Activated CD8-positive, alpha-beta memory T cell treated with anti-CD3 and anti-CD28 coated beads, Interleukin-2, amount 50 U/mL, for 1 hour (primary cell): ENCODE measurements at regions not wholly inside any gene's neighbourhood (a gene's known extent, or its start where the extent isn't known, plus 50 kb on each side); places are given as distances from the start of the nearest gene placed in this dataset.
"Not testable (repeated sequence)": the region's sequence is repeated elsewhere in the genome, so short reads cannot be mapped to it uniquely, and the experiment has no call there.

Experiments
- DNase-seq: peaks from one replicate; pipeline ENCODE4 v3.0.0-alpha.2; 2020; ENCODE audit errors: extremely low read depth

DNA sequence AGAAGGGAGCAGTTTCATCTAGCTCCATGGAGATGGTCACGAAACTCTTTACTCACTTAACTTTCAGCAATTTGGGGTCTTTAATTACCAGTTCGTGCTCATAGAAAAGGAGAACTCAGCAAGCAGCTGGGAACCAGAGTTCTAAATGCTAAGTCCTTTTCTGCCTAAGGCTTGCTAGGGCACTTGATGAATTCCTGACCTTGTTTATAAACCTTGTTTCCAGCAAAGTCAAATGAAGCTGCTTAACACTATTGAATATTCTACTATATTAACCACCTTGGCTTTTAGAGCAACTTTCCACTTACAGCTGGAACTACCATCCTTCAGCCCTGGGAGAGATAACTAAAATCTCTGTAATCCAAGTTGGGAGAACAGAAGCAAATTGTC lies 79.5 kb upstream of the TSC22D2 start:
- no peak for DNase-seq

DNA sequence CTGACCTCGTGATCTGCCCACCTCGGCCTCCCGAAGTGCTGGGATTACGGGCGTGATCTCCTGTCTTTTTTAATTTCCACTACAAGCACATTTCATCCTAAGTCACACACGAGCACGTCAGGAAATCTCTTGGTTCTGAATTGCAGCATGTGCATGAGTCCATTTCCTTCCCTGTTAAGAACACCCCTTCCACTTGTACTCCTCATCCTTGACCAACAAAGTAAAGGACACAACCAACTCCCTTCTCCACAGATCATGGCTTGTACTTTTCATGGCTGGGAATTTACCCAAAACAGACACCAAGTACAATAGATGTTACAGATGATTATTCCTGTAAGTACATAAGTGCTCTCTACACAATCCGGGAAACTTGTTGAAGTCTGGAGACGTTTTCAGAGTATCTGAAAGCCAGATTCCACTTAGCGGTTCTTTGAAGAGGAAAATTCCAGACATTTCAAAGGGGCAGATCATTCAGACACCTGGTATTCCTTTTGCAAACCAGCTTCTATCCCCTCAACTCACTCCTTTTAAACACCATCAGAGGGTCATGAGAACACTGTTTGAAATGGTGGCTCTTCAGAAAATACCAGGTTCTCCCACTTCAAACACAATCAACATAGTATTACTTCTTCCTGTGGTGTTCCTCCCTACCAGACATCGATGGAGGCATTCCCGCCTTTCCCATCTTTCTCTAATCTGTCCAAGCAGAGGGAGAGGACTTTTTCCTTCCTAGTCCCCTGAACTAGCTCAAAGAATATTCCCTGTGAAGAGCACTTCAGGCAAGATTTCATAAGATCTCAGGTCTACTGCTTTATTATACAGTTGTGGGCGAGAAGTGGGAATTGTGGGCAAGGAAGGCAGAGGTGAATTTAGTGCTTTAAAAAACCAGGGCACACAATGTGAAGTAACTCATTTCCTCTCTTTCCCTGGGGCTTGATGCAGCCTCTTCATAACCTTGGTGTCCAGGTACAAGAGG lies 80.1 kb upstream of the TSC22D2 start:
- no peak for DNase-seq

DNA sequence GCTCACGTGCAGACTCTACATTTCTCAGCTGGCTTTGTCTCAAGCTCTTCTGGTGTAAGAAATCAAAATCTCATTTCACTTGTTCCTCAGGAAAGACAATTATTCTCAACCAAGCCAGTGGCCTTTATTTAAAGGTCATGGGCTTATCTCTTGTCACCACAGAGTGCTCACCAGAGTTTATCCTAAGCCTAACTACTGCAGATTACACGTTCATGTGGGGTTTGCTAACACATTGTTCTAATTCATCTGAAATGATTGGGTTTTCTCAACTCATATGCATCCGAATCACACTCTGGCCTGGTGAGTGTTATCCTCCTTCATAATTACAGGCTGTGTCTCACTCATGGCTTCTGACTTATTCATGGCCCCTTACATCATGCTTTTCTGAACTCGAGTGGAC lies 83.3 kb upstream of the TSC22D2 start:
- no peak for DNase-seq

DNA sequence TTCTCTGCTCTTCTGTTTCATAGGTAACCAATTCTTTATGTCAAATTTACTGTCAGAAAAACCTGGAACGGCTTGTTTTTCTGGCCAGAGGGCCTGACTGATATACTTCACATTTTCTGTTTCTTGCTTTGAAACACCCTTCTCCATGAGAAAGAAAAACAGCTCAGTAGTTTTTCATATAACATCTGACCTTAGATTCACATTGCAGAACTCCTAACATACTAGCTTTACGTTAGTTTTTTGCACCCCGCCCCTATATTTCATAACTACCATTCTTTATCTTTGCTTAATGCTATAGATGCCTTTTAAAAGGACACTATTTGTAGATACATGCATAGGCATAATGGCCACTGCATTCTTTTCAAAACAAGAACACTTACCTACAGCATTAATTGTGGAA lies 83.9 kb upstream of the TSC22D2 start:
- no peak for DNase-seq

DNA sequence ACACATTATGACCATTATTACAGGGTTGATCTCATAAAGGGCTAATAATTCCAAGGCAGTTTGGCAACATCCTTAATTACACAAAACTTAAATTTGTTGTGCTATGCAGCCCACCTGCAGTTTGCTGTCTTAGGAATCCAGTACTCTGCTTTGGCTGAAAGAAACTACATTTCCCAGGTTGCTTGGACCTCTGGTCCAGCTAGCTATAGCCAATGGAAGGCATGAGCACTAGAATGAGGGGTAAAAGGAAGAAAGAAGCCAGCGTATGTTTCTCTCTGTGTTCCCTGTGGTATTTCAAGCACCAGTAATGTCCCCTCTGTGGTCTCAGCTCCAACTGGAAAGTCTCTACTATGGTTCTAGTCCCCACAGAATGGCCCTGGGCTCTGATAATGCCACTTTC lies 84.3 kb upstream of the TSC22D2 start:
- DNase-seq, result no peak

DNA sequence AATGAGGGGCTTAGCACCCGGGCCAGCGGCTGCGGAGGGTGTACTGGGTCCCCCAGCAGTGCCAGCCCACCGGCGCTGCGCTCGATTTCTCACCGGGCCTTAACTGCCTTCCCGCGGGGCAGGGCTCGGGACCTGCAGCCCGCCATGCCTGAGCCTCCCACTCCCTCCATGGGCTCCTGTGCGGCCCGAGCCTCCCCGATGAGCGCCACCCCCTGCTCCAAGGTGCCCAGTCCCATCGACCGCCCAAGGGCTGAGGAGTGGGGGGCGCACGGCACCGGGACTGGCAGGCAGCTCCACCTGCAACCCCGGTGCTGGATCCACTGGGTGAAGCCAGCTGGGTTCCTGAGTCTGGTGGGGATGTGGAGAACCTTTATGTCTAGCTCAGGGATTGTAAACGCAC lies 85.0 kb upstream of the TSC22D2 start:
- DNase-seq, result not testable (repeated sequence)

DNA sequence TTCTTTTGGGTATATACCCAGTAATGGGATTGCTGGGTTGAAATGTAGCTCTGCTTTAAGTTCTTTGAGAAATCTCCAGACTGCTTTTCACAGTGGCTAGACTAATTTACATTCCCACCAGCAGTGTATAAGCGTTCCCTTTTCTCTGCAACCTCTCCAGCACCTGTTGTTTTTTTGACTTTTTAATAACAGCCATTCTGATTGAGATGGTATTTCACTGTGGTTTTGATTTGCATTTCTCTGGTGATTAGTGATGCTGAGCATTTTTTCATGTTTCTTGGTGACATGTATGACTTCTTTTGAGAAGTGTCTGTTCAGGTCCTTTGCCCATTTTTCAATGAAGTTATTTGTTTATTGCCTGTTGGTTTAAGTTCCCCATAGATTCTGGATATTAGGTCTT lies 87.1 kb upstream of the TSC22D2 start:
- DNase-seq, result not testable (repeated sequence)

DNA sequence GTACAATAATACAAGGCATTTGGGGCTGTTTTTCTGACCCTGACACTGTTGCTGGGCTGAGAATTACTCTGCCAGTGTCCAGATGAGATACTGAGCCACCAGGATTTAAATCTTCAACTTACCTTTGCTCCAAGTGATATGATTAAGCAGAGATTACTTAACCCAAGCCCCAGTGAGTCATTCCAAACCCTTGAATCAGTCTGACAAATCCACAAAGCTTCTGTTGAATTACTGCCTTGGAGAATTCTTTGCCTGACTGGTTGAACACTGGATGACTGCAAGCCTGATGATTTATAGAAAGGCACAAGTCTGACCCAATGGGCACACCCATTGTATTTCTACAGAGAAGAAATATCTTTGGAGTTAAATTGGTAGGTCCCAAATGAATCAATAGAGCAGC lies 88.2 kb upstream of the TSC22D2 start:
- no peak for DNase-seq

DNA sequence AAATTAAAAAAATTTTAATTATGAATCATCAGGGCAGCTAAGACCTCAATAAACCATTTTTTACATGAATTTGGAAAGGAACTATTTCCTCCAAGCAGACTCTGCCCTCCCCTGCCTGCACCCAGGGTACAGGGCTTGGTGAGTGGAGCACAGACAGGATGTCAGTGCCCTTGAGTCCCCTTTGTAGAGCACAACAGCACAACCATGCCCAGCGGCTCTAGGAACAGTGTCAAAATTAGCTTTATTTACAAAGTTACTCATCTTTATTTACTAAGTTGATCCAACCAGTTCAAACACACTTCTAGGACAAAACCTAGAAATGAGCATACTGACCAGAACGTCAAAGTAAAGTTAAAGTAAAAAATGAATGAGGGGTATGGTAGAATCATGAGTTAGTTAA lies 90.6 kb upstream of the TSC22D2 start:
- DNase-seq, result no peak

DNA sequence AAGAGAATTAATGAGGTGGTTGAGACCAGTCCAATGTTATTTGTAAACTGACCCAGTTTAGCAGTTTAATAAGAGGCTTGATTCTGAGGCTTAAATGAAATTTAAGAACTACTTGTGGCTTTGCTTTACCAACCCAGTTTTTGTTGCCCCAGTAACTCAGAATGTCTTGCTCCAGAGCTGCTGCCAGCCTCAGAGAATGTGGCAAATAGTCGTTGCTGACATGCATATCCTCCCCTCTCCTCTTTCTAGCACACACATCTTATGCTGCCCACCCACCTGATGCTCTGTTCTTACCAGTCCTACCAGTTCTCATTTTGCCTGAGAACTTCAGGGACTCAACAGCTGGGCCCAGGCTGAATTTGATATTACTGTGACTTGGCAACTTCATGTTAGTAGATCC lies 92.4 kb upstream of the TSC22D2 start:
- DNase-seq, result no peak

DNA sequence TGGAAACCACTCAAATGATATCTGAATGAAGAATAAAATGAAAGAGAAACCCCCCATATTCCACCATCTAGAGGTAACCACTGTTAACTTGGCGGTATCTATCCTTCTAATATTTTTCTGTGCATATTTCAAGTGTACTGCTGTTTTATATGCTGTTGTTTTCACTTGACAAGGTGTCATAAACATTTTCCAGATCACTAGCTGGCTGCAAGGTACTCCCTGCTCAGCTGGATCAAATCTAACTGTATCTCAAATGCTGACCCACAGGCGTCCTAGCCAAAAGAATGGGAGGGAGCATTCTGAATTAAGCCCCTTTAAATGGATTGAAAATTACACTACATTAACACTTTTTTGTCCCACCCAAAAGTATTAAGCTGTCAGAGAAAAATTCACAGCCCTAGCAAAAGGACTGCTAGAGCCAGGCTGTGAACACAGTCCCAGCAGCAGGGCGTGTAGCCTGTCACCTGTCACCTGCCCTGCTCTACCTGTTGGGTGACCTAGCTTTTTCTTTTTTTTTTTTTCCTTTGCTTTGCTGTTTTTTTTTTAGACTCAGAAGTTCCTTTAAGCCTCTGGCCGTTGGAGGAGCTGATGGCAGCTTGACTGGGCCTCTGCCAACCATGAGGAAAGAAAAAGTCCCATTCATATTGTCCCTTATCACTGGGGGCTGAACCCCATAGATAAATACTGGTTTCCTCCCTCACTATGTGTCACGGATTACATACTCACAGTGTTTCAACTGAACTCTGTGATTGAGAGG lies 93.7 kb upstream of the TSC22D2 start:
- no peak for DNase-seq

DNA sequence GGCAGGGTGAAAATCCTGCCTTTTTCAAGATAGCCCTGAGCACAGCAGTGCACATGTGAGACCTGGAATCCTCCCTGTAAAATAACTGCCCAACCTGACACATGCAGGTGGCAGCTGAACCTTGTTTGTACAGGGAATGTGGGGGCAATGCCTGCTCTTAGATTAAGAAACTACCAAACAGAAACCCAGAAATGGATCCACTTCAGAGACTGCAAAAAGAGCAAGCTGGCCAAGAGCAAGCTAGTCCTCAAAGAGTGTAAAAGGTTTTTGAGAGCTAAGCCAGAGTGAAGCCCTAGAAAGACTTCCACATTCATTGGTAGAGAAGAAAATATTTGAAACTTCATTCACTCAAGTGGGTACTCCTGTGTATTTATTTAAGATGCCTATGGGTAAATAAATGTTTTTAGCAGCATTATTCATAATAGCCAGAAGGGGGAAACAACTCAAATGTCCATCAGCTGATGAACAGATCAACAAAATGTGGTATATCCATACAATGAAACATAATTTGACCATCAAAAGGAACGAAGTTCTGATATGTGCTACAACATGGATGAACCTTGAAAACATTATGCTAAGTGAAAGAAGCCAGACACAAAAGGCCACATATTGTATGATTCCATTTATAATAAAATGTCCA lies 96.0 kb upstream of the TSC22D2 start:
- no peak for DNase-seq

DNA sequence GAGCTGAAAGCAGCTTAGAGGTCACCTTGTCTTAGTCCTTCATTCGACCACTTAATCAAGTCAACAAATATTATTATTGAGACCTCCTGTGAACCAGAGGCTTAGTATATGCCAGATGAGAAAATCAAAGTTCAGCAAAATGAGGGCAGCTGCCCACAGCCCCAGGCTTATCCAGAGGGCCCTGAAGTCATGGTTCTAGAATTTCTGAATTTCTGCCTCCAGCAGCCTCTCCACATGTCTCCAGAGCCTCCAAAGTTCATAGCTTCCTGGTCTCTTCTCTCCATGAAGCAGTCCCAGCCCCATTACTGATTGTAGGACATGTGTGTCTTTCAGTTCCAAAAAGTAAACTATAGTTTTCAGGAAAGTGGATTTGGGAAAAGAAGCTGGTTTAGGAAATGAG lies 96.9 kb upstream of the TSC22D2 start:
- DNase-seq, result no peak

DNA sequence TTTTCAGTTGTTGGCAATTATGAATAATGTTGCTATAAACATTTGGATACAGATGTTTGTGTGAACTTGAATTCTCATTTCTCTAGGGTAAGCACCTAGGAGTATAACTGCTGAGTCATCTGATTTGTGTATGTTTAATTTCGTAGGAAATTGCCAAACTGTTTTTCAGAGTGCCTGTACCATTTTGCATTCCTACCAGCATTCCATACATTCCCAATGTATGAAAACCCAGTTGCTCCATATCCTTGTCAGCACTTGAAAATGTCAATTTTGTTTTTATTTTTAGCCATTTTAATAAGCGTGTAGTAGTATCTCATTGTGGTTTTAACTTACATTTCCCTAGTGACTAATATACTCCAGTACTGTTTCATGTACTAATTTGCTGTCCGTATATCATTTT lies 98.5 kb upstream of the TSC22D2 start:
- no peak for DNase-seq

DNA sequence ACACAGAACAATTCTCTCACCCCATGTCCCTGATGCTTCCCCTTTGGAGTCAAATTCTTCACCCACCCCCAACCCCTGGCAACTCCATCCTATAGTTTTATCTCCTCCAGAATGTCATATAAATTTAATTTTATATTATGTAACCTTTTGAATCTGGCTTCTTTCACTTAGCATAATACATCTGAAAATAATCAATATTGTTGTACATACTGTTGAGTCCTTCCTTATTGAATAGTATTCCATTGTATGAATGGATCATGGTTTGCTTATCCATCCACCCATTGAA lies 98.9 kb upstream of the TSC22D2 start:
- no peak for DNase-seq

DNA sequence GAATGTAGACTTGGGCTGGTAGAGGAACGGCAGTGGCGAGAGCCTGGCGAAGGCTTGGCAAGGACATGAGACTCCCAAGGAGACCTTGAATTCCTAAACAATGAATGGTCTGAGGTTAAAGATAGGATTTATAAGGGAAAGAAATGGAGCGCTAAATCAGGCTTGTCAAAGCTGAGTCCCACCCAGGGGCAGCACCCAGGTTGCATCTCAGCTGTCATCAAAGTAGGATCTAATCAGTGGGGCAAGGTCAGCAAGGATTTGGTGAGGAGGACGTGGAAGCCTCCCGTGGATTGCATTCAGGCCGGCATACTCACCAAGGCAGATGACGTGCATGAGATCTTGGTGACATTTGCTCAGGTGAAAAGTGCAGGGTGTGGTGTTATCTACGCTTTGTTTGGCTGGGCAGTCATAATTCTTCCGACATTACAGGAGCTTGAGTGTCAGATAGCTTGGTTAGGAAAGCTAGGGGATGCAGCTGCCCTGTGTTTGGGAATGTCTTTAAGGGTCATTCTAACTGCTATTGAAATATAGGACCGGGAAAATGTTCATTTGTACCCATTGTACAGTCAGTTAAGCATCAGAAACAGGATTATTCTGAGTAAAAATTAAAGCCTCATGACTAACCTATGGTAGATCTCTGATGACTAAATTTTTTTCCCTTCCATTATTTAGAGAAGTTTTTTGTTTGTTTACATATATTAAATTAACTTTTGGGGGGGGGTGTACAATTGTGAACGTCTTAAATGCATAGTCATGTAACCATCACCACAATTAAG lies 99.4 kb upstream of the TSC22D2 start:
- no peak for DNase-seq

DNA sequence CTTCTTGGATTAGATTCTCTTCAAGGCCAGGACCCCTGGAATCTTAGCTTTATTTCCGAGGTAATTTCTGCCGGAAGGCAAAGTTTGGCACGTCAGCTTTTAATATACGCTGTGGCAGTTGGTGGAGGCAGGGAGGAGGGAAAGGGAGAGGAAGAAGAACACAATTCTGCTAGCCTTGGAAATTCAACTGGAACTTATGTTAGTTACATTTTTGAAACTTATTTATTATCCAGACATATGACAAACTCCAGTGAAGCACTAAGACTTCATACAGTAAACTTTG lies 100.1 kb upstream of the TSC22D2 start:
- DNase-seq, result no peak

DNA sequence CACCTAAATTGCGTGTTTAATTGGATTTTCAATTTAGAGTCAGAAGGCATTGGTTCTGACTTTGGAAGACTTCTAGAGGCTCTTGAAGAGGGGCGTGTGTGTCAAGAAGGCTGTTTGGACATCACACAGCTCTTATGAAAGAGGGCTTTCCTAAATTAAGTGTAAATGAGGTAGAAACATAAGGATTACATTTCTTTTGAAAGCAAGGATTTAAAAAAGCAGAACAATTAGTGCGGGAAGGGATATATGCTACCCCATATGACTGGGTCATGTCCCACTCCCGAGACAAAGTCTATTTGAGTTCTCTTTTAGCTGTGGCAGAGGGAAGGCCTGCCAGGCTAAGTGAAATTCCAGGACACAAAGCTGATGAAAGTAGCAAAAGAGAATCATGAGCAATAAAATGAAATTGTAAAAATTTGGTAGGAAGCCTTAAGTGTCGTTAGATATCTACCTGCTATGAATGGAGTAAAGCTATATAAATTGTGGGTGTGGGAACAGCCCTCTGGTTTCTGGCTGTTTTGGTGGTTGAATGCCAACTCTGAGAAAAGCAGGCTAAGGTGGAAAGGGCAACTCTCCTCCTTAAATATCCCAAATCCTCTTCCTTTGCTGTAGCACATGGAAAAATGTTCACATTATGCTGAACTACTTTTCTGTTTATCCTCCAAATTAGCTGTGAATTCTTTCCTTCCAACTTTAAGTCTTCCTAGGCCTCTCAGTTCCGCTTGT lies 100.6 kb upstream of the TSC22D2 start:
- no peak for DNase-seq

DNA sequence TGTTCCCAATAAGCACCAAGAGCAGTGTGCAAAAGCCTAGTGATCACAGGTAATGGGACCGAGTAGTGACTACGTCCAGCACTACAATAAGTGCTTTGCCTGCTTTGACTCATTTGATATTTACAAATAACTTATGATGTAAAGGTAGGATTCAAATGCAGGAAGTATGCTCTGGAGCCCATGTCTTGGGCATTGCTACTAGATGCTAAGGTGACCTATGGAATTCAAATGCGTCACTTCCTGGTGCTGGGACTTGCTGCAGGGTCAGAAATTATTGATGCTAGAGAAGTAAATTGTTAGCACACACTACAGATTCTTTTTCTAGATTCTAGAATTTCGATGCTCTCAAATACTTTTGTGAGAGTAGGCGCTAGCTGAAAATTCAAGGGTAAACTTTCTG lies 101.2 kb upstream of the TSC22D2 start:
- DNase-seq, result no peak

DNA sequence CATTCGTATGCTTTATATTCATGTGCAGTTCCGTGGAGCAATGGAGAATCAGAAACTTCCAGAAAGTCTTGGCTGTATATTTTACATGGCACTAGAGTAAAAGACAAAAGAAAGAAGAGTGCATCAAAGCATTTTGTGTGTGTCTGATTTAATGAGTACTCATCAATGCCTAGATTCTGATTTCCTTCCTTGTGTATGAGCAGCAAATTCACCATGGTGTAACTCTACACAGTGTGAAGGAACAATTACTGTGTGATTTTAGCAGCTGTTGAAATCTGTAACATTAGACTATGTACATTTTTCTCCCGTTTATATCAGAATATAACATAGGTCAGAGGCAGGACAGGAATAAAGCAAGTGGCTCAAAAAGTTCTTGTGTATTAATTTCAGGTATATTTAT lies 102.0 kb upstream of the TSC22D2 start:
- no peak for DNase-seq

DNA sequence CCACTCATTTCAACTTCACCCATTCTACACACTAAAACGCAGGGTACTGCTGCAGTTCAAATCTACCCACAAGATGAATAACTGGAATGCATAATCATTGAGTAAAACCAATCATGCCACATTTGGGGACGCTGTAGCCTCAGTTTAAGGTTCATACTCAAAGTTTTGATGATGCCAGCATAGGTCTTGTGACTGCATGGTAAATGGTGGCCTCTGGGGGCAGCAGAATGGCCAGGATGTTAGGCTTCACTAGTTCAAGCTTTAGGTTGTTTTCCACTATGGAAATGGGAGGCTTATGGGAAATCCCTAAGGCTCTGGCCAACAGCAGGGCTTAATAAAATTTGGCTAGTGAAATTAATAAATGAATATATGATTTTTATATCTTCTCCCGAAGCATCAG lies 104.3 kb upstream of the TSC22D2 start:
- DNase-seq, result no peak

DNA sequence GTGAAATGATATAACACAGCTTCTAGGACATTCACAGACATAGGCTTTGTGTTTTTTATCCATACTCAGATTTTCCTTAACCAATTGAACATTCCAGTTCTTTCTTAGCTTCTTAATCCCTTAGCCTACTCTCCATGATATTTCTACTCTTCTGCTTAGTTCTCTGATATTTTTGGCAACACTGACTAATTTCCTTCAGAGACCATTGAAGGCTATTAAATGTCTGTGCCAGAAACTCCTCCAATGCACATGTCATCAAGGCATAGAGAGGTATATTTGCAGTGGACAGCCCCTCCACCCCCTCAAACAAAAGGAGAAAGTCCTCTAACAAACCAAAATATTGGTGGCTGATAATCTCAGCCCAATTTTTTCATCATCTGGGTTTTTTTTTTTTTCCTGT lies 105.9 kb upstream of the TSC22D2 start:
- no peak for DNase-seq
